Smooth muscle cell (in vitro differentiated cells): ENCODE measurements at regions not wholly inside any gene's neighbourhood (a gene's known extent, or its start where the extent isn't known, plus 50 kb on each side); places are given as distances from the start of the nearest gene placed in this dataset.

Experiments
- DNase-seq: peaks from one replicate; lab custom pipeline; 2025; ENCODE audit not compliant: unreplicated experiment; lab: John Stamatoyannopoulos, UW
- H2AFZ ChIP-seq: fragments of 200-600 bp; sonication (generic); 2 replicates; pipeline ENCODE4 v1.6.0; 2016; ENCODE audit warnings: antibody characterized with exemption, low read depth, mild to moderate bottlenecking
- H3F3A ChIP-seq: fragments of 200-600 bp; sonication (generic); 2 replicates; pipeline ENCODE4 v1.6.0; 2017; ENCODE audit warnings: antibody characterized with exemption, low read depth
- H3K27ac ChIP-seq: fragments of 200-600 bp; sonication (generic); 2 replicates; pipeline ENCODE4 v1.5.1; 2016; ENCODE audit warnings: low read depth, mild to moderate bottlenecking
- H3K27me3 ChIP-seq: fragments of 200-600 bp; sonication (generic); 2 replicates; pipeline ENCODE4 v1.6.1; 2016; ENCODE audit warnings: low read depth, mild to moderate bottlenecking
- H3K36me3 ChIP-seq: fragments of 200-600 bp; sonication (generic); 2 replicates; pipeline ENCODE4 v1.5.1; 2016; ENCODE audit warnings: low read depth
- H3K4me1 ChIP-seq: fragments of 200-600 bp; sonication (generic); 2 replicates; pipeline ENCODE4 v1.5.1; 2016; ENCODE audit warnings: low read depth
- H3K4me2 ChIP-seq: fragments of 200-600 bp; sonication (generic); 2 replicates; pipeline ENCODE4 v1.6.0; 2016; ENCODE audit warnings: mild to moderate bottlenecking
- H3K4me3 ChIP-seq: fragments of 200-600 bp; sonication (generic); 2 replicates; pipeline ENCODE4 v1.5.1; 2016; ENCODE audit warnings: mild to moderate bottlenecking
- H3K79me2 ChIP-seq: fragments of 200-600 bp; sonication (generic); 2 replicates; pipeline ENCODE4 v1.6.0; 2016; ENCODE audit warnings: low read depth, mild to moderate bottlenecking
- H3K9ac ChIP-seq: fragments of 200-600 bp; sonication (generic); 2 replicates; pipeline ENCODE4 v1.6.0; 2016; ENCODE audit warnings: low read depth
- H3K9me3 ChIP-seq: fragments of 200-600 bp; sonication (generic); replicated peaks from 2 replicates; pipeline ENCODE4 v1.5.1; 2016; ENCODE audit warnings: low read depth
- H4K20me1 ChIP-seq: fragments of 200-600 bp; sonication (generic); 2 replicates; pipeline ENCODE4 v1.6.0; 2016; ENCODE audit warnings: low read depth
- WGBS: methylation state at CpG from one replicate; pipeline ENCODE4 v1.1.7; 2016; ENCODE audit warnings: low lambda C conversion rate; 5-methylcytosine and 5-hydroxymethylcytosine counted together
- TF ChIP-seq, protein P1 (sequence below): fragments of 200-600 bp; sonication (generic); IDR thresholded peaks from 2 replicates; pipeline ENCODE4 v1.5.1; 2017; ENCODE audit warnings: borderline replicate concordance, mild to moderate bottlenecking, antibody characterized with exemption; ENCODE audit not compliant: insufficient read depth, poor library complexity, severe bottlenecking

DNA sequence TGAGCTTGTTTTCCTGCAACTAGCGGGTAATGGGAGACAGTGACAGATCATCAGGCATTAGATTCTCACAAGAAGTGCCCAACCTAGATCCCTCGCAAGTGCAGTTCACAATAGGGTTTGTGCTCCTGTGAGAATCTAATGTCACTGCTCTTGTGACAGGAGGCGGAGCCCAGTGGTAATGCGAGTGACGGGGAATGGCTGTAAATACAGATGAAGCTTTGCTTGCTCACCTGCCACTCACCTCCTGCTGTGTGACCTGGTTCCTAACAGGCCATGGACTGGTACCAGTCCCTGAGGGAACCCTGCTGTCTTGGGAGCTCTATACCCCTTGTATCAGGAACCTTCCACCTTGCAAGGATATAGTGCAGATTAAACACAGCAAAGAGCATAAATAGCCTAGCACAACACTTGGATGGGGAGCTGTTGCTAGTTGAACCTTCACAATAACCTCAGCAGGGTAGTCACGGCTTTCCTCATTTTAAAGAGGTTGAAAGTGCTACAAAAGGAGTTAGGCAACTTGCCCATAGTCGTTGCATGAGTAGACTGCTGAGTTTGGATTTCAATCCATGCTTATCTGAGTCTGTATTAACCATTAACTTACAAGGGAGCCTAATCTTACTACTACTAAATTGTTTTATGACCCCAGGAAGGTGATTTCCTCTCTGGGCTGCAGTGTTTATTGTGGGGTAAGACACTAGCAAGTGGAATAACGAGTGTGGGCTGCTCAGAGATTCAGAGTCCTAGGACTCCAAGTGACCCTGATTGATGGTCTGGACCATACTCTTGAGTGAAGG is 156.6 kb upstream of the ZFHX3 start:
- WGBS: 81% methylated on average over 8 of the region's 8 CpGs
- Histone ChIP-seq H3K4me1 (no peaks in the 10 kb centered on the region), H3K27ac (no peak overlapping the region), H3F3A (no peaks in the 10 kb centered on the region), H3K4me2 (no peak overlapping the region), H3K27me3 (no peaks in the 10 kb centered on the region), H3K4me3 (no peak overlapping the region), H4K20me1 (no peaks in the 10 kb centered on the region), H3K36me3 (no peaks in the 10 kb centered on the region), H3K9ac (no peak overlapping the region), H2AFZ (no peak overlapping the region), H3K79me2 (no peaks in the 10 kb centered on the region), H3K9me3 (no peaks in the 10 kb centered on the region)
- TF ChIP-seq, protein P1, sequence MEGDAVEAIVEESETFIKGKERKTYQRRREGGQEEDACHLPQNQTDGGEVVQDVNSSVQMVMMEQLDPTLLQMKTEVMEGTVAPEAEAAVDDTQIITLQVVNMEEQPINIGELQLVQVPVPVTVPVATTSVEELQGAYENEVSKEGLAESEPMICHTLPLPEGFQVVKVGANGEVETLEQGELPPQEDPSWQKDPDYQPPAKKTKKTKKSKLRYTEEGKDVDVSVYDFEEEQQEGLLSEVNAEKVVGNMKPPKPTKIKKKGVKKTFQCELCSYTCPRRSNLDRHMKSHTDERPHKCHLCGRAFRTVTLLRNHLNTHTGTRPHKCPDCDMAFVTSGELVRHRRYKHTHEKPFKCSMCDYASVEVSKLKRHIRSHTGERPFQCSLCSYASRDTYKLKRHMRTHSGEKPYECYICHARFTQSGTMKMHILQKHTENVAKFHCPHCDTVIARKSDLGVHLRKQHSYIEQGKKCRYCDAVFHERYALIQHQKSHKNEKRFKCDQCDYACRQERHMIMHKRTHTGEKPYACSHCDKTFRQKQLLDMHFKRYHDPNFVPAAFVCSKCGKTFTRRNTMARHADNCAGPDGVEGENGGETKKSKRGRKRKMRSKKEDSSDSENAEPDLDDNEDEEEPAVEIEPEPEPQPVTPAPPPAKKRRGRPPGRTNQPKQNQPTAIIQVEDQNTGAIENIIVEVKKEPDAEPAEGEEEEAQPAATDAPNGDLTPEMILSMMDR: no peak
- DNase-seq: no peak

DNA sequence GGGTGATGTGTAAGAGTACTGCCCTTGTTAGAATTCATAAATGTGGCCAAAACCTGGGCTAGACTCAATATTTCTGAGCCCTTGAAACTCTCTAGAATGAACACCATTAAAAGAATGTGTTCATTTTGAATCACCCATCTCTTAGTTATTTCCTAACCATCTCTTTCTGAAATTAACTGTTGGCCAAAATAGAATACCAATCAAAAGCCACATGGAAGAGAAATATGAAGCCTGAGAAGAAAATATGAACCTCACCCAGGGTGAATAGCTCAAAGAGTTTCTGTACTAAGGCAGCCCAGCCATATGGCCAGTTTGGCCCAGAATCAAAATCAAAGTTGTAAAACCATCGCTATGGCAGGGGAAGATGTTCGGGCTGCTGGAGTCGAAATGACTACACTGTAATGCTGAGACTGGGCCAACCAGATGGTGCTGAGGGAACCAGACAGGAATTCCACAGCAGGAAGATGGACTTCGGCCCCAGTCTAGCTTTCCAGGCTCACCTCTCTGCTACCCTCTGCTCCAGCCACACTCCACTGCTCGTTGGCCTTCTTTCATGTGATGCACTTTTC is 154.3 kb upstream of the ZFHX3 start:
- Histone ChIP-seq H3K4me2 (no peak overlapping the region), H3K4me3 (no peak overlapping the region), H3F3A (no peaks in the 10 kb centered on the region), H3K27me3 (no peaks in the 10 kb centered on the region), H3K9ac (no peak overlapping the region), H2AFZ (no peak overlapping the region), H3K4me1 (no peaks in the 10 kb centered on the region), H4K20me1 (no peaks in the 10 kb centered on the region), H3K27ac (no peak overlapping the region), H3K36me3 (no peaks in the 10 kb centered on the region), H3K79me2 (no peaks in the 10 kb centered on the region), H3K9me3 (no peaks in the 10 kb centered on the region)
- no peak for DNase-seq
- TF ChIP-seq, protein P1: no peak
- 80% methylated on average over 5 of the region's 5 CpGs for WGBS

DNA sequence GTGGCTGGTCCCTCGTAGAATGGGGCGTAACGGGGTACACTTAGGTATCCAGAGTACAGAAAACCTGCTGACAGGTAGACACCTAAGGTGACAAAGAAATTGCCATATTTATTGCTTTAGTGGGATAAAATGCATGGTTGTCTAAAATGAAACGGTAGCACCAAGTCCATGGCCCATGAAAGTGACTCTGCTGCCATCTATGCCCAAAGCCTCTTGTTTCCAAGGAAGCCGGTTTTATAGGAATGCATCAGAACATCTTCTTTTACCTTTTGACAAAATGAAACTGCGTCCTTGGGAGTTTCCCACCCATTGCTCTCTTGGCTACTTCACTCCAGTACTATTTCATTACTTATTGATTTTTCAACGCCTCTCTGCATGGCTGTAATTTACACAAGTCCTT is 151.3 kb upstream of the ZFHX3 start:
- H3K4me3 ChIP-seq: no peak overlapping the region
- no peaks in the 10 kb centered on the region for H3K4me1 ChIP-seq
- TF ChIP-seq, protein P1: no peak
- H3K27ac ChIP-seq: no peak overlapping the region
- no peaks in the 10 kb centered on the region for H4K20me1 ChIP-seq
- H3K36me3 ChIP-seq: no peaks in the 10 kb centered on the region
- H2AFZ ChIP-seq: no peak overlapping the region
- no peak overlapping the region for H3K9ac ChIP-seq
- WGBS: 91% methylated on average over 7 of the region's 7 CpGs
- H3K27me3 ChIP-seq: no peaks in the 10 kb centered on the region
- H3K79me2 ChIP-seq: no peaks in the 10 kb centered on the region
- H3F3A ChIP-seq: no peaks in the 10 kb centered on the region
- no peak for DNase-seq
- no peak overlapping the region for H3K4me2 ChIP-seq
- no peaks in the 10 kb centered on the region for H3K9me3 ChIP-seq

DNA sequence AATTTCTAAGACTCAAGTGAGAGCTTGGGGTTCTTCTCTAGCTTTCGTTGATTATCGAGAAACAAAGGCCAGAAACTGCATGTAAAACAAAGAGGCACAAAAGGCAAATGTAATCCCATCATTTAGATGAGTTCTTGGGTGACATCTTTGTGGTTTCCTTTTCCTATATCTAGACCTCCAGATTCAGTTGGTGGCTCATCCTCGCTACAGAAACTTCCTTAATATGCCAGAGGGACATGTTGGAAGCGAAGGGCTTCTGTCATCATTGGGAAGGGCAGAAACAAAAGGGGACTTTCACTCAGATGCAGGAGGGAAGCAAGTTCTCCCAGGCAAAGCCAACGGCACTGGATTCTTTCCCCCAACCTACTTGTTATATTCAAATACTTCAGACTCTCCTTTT is 150.6 kb upstream of the ZFHX3 start:
- DNase-seq: no peak
- H3K4me1 ChIP-seq: no peaks in the 10 kb centered on the region
- H3K27ac ChIP-seq: no peak overlapping the region
- H4K20me1 ChIP-seq: no peaks in the 10 kb centered on the region
- 93% methylated on average over 5 of the region's 5 CpGs for WGBS
- H3K4me3 ChIP-seq: no peak overlapping the region
- no peak overlapping the region for H2AFZ ChIP-seq
- H3K36me3 ChIP-seq: no peaks in the 10 kb centered on the region
- H3K9ac ChIP-seq: no peak overlapping the region
- H3K79me2 ChIP-seq: no peaks in the 10 kb centered on the region
- no peaks in the 10 kb centered on the region for H3K9me3 ChIP-seq
- no peaks in the 10 kb centered on the region for H3F3A ChIP-seq
- TF ChIP-seq, protein P1: no peak
- H3K4me2 ChIP-seq: no peak overlapping the region
- no peaks in the 10 kb centered on the region for H3K27me3 ChIP-seq
